ENCODE measurements at regions not wholly inside any gene's neighbourhood (a gene's known extent, or its start where the extent isn't known, plus 50 kb on each side); places are given as distances from the start of the nearest gene placed in this dataset.
A peak's percentile ranks its signal among the peaks of the same experiment; 100 is the strongest.

GRCh38 chr12:64931321-64931720 is 106.9 kb downstream of the TBC1D30 start:
- no peak for DNase-seq

DNA sequence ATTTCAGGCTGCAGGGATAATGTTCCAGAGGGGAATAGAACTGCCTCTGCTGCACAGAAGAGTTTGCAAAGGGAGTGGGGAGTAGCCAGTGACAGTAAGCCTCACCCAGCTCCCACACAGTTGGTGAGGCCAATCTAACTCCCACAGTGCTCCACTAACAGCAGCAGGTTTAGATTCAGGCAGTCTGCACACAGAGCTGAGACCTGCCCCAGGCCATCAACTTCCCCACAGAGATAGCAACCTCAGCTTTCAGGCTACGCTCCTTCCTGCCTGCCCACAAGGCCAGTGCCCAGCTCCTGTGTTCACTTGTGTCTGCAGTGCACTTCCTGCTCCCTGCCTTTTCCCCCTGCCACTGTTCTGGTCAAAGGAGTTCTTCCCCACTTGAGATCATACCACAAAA is 107.5 kb downstream of the TBC1D30 start:
- DNase-seq, result no peak

DNA sequence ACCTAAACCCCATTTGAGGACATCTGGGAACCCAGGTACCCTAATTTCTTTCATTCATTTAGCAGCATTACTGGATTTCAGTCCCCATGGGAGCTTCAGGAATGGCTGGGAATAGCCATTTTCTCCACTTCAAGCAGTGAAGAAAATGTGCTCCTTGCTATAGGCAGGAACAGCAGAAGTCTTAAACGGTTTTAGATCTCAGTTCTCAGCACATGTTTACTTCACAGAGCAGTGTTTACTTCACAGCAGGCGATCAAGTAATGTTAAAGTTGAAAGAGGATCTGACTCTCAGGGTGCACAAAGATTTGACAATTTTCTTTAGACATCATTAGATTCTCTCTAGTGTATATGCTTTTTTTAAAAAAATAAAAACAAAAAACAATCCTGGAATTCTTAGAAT is 109.3 kb downstream of the TBC1D30 start:
- no peak for DNase-seq

DNA sequence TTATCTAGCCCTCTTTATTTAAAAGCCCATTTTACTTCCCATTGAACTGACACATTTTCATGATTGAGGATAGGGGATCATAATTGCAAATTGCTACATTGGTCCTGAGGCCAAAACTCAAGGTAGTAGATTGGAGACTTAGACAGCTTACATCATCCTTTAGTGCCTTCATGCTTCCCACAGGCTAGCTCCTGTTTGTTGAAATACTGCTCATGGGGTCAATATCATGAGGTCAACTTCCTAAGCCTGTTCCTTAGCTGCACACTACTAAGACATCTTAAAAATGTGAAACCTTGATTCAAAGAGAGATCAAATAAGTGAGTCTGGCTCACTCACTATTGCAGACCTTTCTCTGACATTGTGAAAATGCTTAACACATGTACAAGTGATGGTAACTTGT is 113.0 kb downstream of the TBC1D30 start:
- no peak for DNase-seq

GRCh38 chr12:64938179-64938578 is 113.7 kb downstream of the TBC1D30 start:
- no peak for DNase-seq

- DNase-seq, result no peak
Observed at GRCh38 chr12:64943686-64944085, 119.2 kb downstream of the TBC1D30 start.

DNA sequence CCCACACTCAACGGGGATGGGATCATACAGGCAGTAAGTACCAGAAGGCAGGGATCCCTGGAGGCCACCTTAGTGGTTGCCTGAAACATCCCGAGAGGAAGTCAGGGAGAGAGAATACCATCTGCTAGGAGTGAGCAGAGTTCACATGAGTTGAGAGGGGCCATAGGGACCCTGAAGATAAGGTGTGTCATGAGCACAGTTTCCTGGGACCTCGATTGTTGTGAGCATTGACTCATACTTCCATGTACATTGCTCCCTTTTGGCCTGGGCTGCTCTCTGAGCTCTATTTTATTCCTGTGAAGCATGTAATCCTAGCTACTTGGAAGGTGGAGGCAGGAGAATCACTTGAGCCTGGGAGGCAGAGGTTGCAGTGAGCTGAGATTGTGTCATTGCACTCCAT is 120.5 kb downstream of the TBC1D30 start:
- no peak for DNase-seq

DNA sequence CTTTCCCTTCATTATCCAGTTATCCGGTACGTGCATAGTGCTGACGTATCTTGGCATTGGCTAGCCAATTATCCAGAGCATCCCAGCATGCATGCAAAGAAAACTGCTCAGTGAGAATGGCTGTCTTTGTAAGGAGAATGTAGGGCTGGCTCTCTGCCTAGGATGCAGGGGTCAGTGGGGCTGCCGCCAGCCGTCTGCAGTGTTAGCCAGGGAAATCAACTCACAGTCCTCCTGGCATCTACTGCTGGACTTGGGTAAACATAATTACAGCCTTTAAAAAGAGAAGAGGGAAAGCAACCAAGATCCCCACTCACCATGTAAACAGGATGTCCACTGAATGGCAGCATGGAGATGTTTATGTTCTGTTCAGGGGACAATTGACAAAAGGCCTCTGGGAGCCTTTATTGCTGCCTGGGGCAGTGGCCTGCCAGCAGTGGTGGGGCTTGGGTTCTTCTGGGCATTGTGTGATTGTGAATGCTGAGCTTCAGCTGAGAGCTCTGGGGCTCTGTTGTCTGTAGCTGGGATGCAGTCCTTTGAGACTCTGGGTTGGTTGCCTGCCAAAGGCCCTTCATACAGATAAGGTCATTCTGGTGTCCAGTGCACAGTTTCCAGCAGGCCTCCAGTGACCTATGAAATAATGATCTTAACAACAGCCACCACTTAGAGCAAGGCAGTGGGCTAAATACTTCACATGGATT is 121.8 kb downstream of the TBC1D30 start:
- DNase-seq, result peak; percentile 22

GRCh38 chr12:64950711-64951298 is 126.4 kb downstream of the TBC1D30 start:
- DNase-seq, result no peak

DNA sequence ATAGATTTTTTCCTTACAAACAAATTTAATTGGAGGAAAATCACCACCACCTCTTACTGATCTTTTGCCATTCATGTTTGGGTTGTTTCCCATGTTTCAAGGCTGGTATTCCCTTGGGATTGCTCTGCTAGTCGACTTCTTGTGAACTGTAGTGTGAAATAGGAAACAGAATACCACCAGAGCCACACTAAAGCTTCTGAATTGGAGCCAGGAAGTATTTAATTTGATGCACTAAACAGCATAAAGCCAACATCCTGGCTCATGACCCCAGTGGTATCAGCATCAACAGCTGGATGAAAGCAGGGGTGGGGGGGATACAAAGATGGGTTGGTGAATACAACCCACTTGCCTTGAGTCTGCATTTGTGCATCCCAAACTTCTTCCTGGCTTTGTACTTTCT is 127.5 kb downstream of the TBC1D30 start:
- DNase-seq, result no peak

DNA sequence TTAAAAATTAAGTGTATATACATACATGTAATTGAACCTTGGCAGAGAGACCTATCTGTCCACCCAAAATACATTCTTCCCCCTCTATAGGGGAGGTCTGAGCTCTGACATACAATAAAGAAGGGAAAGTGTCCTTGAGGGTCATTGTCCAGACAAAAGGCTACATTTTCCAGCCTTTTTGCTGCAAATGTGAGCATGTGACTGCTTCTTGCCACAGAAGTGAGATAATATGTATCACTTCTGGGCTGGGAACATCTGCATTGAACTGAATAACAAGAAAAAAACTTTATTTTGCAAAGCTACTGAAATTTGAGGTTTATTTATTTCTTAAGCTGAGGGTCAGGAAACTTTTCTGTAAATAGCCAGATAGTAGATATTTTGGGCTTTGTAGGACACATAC is 131.3 kb downstream of the TBC1D30 start:
- no peak for DNase-seq

GRCh38 chr12:64965920-64966319 is 141.5 kb downstream of the TBC1D30 start:
- DNase-seq, result no peak

- no peak for DNase-seq
Observed at GRCh38 chr12:64968989-64969819, 144.8 kb downstream of the TBC1D30 start.

DNA sequence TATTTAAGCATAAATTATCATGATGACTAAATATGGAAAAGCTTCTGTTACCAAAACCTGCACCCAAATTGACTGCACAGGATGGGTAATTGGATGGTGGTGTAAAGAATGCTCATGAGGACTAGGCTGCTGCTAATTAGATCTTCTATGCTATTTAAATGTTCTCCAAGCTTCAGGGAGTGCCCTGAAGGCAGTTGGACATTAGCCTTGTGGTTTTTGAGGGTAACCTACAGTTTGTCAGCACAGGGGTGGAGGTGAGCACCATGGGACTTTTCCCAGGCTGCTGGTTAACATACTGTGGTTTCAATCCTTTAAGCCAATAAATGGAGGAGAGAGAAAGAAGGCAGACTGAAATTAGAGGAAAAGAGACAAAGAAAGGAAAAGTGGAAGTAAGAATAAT is 145.0 kb downstream of the WIF1 start:
- no peak for DNase-seq

DNA sequence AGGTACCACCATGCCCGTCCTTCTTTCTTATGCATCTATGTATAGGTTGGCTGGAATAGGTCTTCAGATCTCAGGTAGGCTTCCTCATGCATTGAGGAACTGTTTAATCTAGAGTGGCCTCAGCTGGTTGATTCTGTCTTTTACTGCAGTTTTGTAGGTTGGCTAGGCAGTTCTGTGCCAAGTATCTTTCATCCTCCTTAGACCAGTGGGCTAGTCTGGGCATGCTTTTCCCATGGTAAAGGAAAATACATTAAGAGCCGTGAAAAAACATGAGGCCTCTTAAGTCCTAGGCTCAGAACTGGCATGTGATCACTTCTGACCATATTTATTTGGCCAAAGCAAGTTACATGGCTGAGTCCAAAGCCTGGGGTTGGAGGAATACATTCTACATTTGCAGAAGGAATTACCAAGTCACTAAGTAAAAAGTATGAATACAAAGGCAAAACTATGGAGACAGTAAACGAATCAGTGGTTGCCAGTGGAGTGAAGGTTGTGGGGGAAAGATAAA is 137.3 kb downstream of the WIF1 start:
- no peak for DNase-seq

- no peak for DNase-seq
Observed at GRCh38 chr12:64991121-64991611, 129.9 kb downstream of the WIF1 start.

DNA sequence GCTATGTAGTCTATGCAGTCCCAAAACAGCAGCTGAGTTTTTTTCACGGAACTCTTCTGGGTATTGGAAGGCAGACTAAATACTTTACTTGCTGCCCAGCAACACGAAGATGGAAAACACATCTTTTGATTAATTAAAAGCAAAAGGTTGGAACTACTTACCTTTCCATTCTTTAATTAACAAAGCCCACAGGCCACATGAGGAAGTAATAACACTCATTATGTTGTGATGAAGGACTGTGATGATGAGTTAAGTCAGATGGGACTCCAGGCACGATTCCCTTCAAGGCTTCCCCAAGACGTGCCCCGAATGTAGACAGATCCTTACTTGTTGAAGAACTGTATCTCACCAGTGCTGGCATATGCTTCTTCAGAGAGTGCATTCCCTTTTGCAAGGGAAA is 129.0 kb downstream of the WIF1 start:
- DNase-seq, result no peak

- no peak for DNase-seq
Observed at GRCh38 chr12:64992641-64993040, 128.5 kb downstream of the WIF1 start.

DNA sequence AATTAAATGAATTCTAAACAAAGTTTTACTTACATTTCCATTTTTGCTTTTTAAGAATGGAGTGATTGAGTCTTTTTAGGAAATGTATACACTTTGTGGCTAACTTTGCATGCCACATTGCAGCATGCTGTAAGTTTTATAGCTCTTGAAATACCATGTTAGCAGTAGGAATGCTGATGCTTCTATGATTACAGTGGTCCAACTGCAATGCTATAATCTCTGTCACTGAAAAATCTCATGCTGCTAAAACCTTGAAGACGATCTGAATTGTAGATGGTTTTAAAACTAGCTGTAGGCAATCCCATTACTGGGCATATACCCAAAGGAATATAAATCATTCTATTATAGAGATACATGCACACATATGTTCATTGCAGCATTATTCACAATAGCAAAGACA is 127.6 kb downstream of the WIF1 start:
- no peak for DNase-seq

- DNase-seq, result no peak
Observed at GRCh38 chr12:64995816-64996215, 125.3 kb downstream of the WIF1 start.

DNA sequence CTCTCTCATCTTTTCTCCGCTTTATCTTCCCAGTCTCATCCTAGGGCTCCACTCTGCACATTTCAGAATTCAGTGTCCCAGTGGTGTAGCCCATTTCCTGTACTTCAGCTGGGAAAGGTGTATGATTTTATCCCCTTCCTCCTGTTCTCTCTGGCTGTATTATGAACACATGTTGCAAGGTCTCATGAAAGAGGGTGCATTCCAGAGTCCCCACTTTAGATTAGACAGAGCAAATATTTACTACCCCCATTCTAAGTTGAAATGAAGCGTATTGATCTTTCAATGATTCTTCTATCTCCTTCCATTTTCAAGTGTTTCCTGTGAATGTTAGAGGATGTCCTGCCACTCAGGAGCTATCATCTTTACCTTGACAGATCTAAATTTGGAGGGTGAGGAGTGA is 123.2 kb downstream of the WIF1 start:
- DNase-seq, result no peak

- DNase-seq, result no peak
Observed at GRCh38 chr12:64998371-64999147, 122.5 kb downstream of the WIF1 start.

GRCh38 chr12:64999148-64999425 is 122.0 kb downstream of the WIF1 start:
- DNase-seq, result no peak
